ENCODE measurements at regions not wholly inside any gene's neighbourhood (a gene's known extent, or its start where the extent isn't known, plus 50 kb on each side); places are given as distances from the start of the nearest gene placed in this dataset.

- no peaks in the 10 kb centered on the region for H3K79me2 ChIP-seq (ENCODE audit: low read depth)
- no peak overlapping the region for H3K4me3 ChIP-seq
- no peaks in the 10 kb centered on the region for H3K9me2 ChIP-seq (ENCODE audit: insufficient read depth)
- CTCF ChIA-PET = no interaction called here
- no peaks in the 10 kb centered on the region for H3F3A ChIP-seq (ENCODE audit: insufficient read depth, low read depth)
- DNase-seq = no peak
- intact Hi-C loops (cut with micrococcal nuclease; ENCODE audit: unreplicated experiment) = no loop called here
- BruUV-seq (replicated peaks) = no TSS peak
- no peaks in the 10 kb centered on the region for H3K4me1 ChIP-seq (replicated peaks; ENCODE audit: insufficient read depth)
- no peak overlapping the region for H3K4me2 ChIP-seq
- H3K36me3 ChIP-seq (ENCODE audit: low read depth) = no peaks in the 10 kb centered on the region
- no peaks in the 10 kb centered on the region for H3K9me3 ChIP-seq (ENCODE audit: insufficient read depth, low read depth)
- POLR2A ChIA-PET (ENCODE audit: unreplicated experiment) = no interaction called here
- H3K27ac ChIP-seq = no peak overlapping the region
- H3K27me3 ChIP-seq (ENCODE audit: insufficient read depth, low read depth) = 0 out of 2 replicates have a peak, but pooled peaks cover 7% of the 10 kb centered on the region
- no peak overlapping the region for H2AFZ ChIP-seq
- TF ChIP-seq EZH2 (IDR thresholded peaks at IDR 0.05; ENCODE audit: low read depth) = no peak
- TF ChIP-seq, protein P1, sequence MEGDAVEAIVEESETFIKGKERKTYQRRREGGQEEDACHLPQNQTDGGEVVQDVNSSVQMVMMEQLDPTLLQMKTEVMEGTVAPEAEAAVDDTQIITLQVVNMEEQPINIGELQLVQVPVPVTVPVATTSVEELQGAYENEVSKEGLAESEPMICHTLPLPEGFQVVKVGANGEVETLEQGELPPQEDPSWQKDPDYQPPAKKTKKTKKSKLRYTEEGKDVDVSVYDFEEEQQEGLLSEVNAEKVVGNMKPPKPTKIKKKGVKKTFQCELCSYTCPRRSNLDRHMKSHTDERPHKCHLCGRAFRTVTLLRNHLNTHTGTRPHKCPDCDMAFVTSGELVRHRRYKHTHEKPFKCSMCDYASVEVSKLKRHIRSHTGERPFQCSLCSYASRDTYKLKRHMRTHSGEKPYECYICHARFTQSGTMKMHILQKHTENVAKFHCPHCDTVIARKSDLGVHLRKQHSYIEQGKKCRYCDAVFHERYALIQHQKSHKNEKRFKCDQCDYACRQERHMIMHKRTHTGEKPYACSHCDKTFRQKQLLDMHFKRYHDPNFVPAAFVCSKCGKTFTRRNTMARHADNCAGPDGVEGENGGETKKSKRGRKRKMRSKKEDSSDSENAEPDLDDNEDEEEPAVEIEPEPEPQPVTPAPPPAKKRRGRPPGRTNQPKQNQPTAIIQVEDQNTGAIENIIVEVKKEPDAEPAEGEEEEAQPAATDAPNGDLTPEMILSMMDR (conservative IDR thresholded peaks at IDR 0.05) = no peak
- no peaks in the 10 kb centered on the region for H4K20me1 ChIP-seq (ENCODE audit: insufficient read depth)
These were observed 96.2 kb upstream of the KLHL13 start for GRCh38 chrX:118212817-118213183.

DNA sequence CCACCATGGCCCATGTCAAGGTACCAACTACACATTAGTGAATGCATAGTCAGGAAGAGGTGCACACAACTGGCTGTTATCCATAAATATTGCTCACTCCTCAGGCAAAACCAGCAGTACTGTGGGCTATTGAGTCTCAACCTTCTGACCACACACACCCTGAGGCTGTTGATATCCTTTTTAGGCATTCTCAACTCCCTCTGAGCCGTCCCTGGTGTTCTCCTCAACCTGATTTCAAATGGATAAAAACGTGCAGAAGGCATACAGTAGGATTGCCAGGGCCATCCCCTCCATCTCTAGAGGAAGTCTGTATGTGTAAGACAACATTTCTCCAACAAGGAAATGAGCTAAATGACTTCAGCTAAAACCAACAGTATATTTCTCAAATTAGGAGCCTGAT is 98.7 kb upstream of the KLHL13 start:
- intact Hi-C loops (cut with micrococcal nuclease; ENCODE audit: unreplicated experiment) = no loop called here
- POLR2A ChIA-PET (ENCODE audit: unreplicated experiment) = no interaction called here
- Histone ChIP-seq H3K4me3 (no peak overlapping the region), H3K4me1 (replicated peaks; ENCODE audit: insufficient read depth) (no peaks in the 10 kb centered on the region), H3K9me3 (ENCODE audit: insufficient read depth, low read depth) (no peaks in the 10 kb centered on the region), H3K4me2 (no peak overlapping the region), H3F3A (ENCODE audit: insufficient read depth, low read depth) (no peaks in the 10 kb centered on the region), H3K27me3 (ENCODE audit: insufficient read depth, low read depth) (0 out of 2 replicates have a peak, but pooled peaks cover 7% of the 10 kb centered on the region), H3K9me2 (ENCODE audit: insufficient read depth) (no peaks in the 10 kb centered on the region), H3K79me2 (ENCODE audit: low read depth) (no peaks in the 10 kb centered on the region), H2AFZ (no peak overlapping the region), H4K20me1 (ENCODE audit: insufficient read depth) (no peaks in the 10 kb centered on the region), H3K27ac (no peak overlapping the region), H3K36me3 (ENCODE audit: low read depth) (no peaks in the 10 kb centered on the region)
- no TSS peak for BruUV-seq (replicated peaks)
- DNase-seq = no peak
- TF ChIP-seq, protein P1 (conservative IDR thresholded peaks at IDR 0.05) = no peak
- no peak for TF ChIP-seq EZH2 (IDR thresholded peaks at IDR 0.05; ENCODE audit: low read depth)
- CTCF ChIA-PET = no interaction called here

DNA sequence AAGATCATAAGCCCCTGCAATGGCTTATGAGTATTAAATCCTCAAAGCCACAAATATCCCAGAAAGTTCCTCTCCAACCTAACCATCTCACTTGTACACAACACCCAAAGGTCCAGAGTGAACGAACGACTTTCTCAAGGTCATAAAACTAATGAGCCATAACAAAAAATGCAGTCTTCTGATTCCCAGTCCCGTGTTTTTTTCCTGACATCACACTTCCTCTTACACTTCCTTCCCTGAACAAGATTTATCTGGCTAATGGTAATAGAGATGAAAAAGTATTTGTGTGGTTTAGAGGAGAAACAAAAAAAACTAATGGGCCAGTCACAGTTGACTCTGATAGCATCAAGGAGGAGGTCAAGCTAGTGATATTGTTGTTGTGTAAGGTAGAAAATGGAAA is 99.5 kb upstream of the KLHL13 start:
- peak in 1 of 2 experiments; percentile 56 for DNase-seq
- BruUV-seq (replicated peaks) = no TSS peak
- POLR2A ChIA-PET (ENCODE audit: unreplicated experiment) = no interaction called here
- no peaks in the 10 kb centered on the region for H3K9me2 ChIP-seq (ENCODE audit: insufficient read depth)
- no peak overlapping the region for H3K4me3 ChIP-seq
- TF ChIP-seq EZH2 (IDR thresholded peaks at IDR 0.05; ENCODE audit: low read depth) = no peak
- TF ChIP-seq, protein P1 (conservative IDR thresholded peaks at IDR 0.05) = no peak
- H3K27ac ChIP-seq = no peak overlapping the region
- CTCF ChIA-PET = no interaction called here
- 0 out of 2 replicates have a peak, but pooled peaks cover 7% of the 10 kb centered on the region for H3K27me3 ChIP-seq (ENCODE audit: insufficient read depth, low read depth)
- H4K20me1 ChIP-seq (ENCODE audit: insufficient read depth) = no peaks in the 10 kb centered on the region
- no peaks in the 10 kb centered on the region for H3K79me2 ChIP-seq (ENCODE audit: low read depth)
- intact Hi-C loops (cut with micrococcal nuclease; ENCODE audit: unreplicated experiment) = no loop called here
- no peaks in the 10 kb centered on the region for H3F3A ChIP-seq (ENCODE audit: insufficient read depth, low read depth)
- H3K4me1 ChIP-seq (replicated peaks; ENCODE audit: insufficient read depth) = no peaks in the 10 kb centered on the region
- H3K4me2 ChIP-seq = 0 out of 2 replicates have a peak overlapping the region, but pooled peaks have one; percentile 11
- H3K36me3 ChIP-seq (ENCODE audit: low read depth) = no peaks in the 10 kb centered on the region
- no peak overlapping the region for H2AFZ ChIP-seq
- H3K9me3 ChIP-seq (ENCODE audit: insufficient read depth, low read depth) = no peaks in the 10 kb centered on the region

Measured in PC-9 (cell line).